Heart left ventricle (tissue), 13 donors: ENCODE measurements at regions not wholly inside any gene's neighbourhood (a gene's known extent, or its start where the extent isn't known, plus 50 kb on each side); places are given as distances from the start of the nearest gene placed in this dataset.

Experiments used
- POLR2A ChIP-seq, 2 donors: fragments of 450-650 bp; IDR thresholded peaks; one replicate each; pipeline ENCODE4 v1.6.1; 2017; ENCODE audit warnings: antibody characterized with exemption in 2 of 2, mild to moderate bottlenecking in 2 of 2, moderate library complexity in 2 of 2
- TF ChIP-seq, protein P1 (sequence below), 12 donors: fragments of 200-600 bp; sonication (generic) in 4 of 12; IDR thresholded peaks; one replicate each; pipeline versions ENCODE4 v1.5.0 to v1.8.0; 2018 to 2022; ENCODE audit warnings: antibody characterized with exemption in 12 of 12, mild to moderate bottlenecking in 5 of 12
- donor health status: ischemic (EF 13 %, LVEDD 7.1; RV severe dilation, severe dysfunction).
- donor health status: DM: no; HTN: yes; CAD: no.
- donor health status: DM: no; HTN: no; CAD: no.
- donor health status: ischemic (EF 25% LVEDD 6.9; RV normal size, moderate dysfunction).
- donor health status: ischemic (EF 25% LVEDD 5.7; RV mildly dilated, moderate dysfunction).
- donor health status: ischemic (EF 35%, LVEDD 5.7; RV mildly dilated, moderate dysfunction).
- donor health status: nonischemic (EF 11% LVEDD 7.7; RV severe dilation, severe dysfunction).
- donor health status: DM: yes; HTN: yes; CAD: no.
- donor health status: PGD.
- donor health status: ischemic (EF 29% LVEDD 5.4; RV normal size, mild dysfunction).
- donor health status: nonischemic (EF 23%, LVEDD 6.1; RV moderate dilation, normal function).

DNA sequence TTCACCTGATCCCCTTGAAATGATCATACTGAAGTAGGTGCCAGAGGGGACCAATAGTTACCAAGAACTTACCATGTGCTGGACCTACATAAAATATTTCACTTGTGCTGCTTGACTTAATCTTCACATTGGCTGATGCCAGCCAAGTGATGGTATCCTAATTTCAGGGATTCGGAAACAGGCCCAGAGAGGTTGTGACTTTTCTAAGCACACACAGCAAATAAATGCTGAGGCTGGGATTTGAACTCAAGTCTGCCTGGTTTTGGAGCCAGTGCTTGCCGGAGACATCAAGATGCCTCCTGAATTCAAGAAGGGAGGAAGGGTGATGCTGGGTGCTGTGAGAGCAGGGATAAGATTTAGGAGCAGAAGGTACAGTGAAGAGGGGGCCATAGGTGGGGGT lies 173.5 kb upstream of the LHX5 start:
- TF ChIP-seq, protein P1, sequence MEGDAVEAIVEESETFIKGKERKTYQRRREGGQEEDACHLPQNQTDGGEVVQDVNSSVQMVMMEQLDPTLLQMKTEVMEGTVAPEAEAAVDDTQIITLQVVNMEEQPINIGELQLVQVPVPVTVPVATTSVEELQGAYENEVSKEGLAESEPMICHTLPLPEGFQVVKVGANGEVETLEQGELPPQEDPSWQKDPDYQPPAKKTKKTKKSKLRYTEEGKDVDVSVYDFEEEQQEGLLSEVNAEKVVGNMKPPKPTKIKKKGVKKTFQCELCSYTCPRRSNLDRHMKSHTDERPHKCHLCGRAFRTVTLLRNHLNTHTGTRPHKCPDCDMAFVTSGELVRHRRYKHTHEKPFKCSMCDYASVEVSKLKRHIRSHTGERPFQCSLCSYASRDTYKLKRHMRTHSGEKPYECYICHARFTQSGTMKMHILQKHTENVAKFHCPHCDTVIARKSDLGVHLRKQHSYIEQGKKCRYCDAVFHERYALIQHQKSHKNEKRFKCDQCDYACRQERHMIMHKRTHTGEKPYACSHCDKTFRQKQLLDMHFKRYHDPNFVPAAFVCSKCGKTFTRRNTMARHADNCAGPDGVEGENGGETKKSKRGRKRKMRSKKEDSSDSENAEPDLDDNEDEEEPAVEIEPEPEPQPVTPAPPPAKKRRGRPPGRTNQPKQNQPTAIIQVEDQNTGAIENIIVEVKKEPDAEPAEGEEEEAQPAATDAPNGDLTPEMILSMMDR (IDR thresholded peaks at IDR 0.05): no peak
- no peak for TF ChIP-seq POLR2A (IDR thresholded peaks at IDR 0.05)
